Activated CD8-positive, alpha-beta memory T cell treated with anti-CD3 and anti-CD28 coated beads for 36 hours (primary cell): ENCODE measurements at regions not wholly inside any gene's neighbourhood (a gene's known extent, or its start where the extent isn't known, plus 50 kb on each side); places are given as distances from the start of the nearest gene placed in this dataset.

Experiments
- CTCF ChIA-PET: fragments of 350-600 bp; sonication (Branson Sonifier 250); formaldehyde crosslinking; loops from one replicate; lab custom pipeline; 2021; ENCODE audit warnings: antibody characterized with exemption; lab: Charles Lee
- POLR2A ChIA-PET: fragments of 350-600 bp; sonication (Branson Sonifier 250); formaldehyde crosslinking; loops from one replicate; lab custom pipeline; 2021; ENCODE audit warnings: antibody characterized with exemption; lab: Charles Lee

- ChIA-PET CTCF (no interaction called here), POLR2A (no interaction called here)
These were observed 52.5 kb upstream of the RPL34 start for GRCh38 chr4:108567831-108568230.

GRCh38 chr4:108561116-108561515, 59.3 kb upstream of the RPL34 start:
- ChIA-PET POLR2A (no interaction called here), CTCF (no interaction called here)

GRCh38 chr4:108560616-108561015, 59.8 kb upstream of the RPL34 start:
- CTCF ChIA-PET: no interaction called here
- POLR2A ChIA-PET: no interaction called here

DNA sequence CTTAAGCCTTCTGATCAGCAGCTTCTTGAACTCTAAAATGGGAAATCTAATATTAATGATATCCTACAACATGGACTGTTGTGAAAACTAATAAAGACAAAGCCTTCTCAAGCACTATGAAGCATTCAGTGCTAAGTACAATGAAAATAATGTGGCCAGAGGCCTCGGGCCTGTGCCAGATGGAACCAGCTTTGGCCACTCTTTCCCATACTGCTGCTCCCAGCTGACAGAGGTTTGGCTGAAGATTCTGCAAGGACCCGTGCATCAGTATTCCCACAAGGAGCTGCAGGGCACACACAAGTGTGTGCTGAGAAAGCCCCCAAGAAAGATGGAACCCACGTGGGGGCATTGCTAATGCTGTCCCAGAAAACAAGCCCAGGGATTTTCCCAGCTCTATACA, 60.5 kb upstream of the RPL34 start:
- POLR2A ChIA-PET: interaction anchor here (0.6 kb wide), 1 partner anchor 60 kb away, joined by 4 read pairs; no protein-coding TSS in a partner anchor
- CTCF ChIA-PET: no interaction called here

DNA sequence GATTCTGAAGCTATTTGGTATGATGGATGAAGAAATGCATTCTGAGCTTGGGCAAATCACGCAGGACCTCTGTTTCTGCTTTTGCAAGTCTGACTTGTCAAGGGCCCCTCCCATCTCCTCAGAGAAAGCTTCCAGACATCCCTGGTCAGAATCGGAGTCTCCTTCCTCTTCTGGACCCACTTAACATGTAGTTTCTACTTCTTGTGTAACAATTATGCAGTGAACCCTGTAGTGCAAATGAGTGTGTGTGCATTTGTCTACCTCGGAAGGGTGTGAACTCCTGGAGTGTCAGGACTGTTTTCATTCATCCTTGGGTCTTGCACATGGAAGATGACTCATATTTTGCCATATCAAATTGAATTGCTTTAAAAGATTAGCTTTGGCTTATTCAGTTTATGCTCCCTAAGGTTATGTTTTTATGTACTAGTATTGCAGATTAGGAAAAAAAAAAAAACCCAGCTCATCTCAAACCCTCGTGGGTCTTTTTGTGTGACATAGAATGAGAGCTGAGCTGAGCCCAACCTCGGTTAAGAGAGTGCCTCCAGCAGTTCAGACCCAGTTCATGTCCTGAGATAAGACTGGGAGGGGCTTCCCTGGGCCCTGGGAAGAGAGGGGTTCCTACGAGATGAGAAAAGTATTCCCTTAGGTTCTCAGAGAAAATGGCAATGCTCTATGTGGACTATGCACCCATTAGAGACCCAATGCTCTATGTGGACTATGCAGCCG, 61.1 kb upstream of the RPL34 start:
- POLR2A ChIA-PET: interaction anchor here (0.6 kb wide), 1 partner anchor 61 kb away, joined by 4 read pairs; no protein-coding TSS in a partner anchor
- CTCF ChIA-PET: interaction anchor here (0.7 kb wide), 1 partner anchor 1025 kb away, joined by 3 read pairs; no protein-coding TSS in a partner anchor

- CTCF ChIA-PET: no interaction called here
These were observed 63.7 kb upstream of the RPL34 start for GRCh38 chr4:108556588-108557200.

DNA sequence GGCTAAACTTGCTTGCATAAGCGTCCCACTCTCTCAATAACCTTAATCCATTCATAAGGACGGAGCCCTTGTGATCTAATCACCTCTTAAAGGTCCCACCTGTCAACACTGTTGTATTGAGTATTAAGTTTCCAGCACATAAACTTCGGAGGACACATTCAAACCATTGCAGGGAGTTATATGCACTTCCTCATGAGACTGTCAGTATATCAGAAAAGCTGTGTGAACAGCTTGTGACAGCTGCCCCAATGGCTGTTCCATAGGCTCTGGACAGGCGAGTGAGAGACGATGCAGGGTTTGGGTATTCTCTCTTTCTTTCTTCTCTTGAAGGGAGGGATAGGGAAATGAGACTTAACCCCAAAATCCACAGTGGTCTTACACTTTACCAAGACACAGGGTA, 64.2 kb upstream of the RPL34 start:
- CTCF ChIA-PET: no interaction called here
- POLR2A ChIA-PET: no interaction called here

More at GRCh38 chr4:108556588-108557200, 63.7 kb upstream of the RPL34 start:
- POLR2A ChIA-PET: no interaction called here

DNA sequence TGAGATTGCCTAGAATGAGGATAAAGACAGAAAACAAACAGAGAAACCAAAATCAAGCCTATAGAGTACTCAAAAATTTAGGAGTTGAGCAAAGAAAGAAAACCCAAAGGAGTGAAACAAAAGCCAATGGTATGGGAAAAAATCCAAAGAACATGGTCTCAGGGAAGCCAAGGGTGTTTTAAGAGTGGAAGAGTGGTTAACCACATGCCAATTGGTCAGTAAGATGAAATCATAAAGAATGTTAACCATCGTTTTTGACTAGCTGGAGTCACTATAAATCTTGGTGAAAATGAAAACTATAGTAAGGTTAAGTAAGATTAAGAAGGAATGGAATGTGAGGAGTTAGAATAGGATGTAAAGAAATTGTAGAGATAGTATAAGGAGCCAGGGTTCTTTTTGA, 64.7 kb upstream of the RPL34 start:
- ChIA-PET POLR2A (no interaction called here), CTCF (no interaction called here)

- ChIA-PET CTCF (no interaction called here), POLR2A (no interaction called here)
These were observed 72.7 kb upstream of the RPL34 start for GRCh38 chr4:108547682-108548081.

DNA sequence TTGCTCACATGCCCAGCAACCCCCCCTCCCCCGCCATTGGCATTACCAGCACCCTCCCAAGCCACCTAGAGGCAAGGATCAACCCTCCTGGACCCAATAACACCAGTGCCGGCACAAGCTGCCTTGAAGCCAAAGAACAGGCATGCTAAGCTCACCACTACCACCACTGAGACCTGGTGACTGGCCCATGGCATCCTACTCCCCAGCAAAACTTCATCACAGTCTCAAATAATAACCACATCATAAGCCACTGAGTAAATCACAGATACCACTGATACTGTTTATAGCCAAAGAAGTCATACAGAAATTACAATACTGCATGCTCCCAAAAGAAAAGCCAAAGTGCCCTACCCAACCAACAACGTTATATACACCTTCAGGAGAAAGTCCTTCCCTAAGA, 73.6 kb upstream of the RPL34 start:
- POLR2A ChIA-PET: interaction anchor here (0.6 kb wide), 1 partner anchor 94 kb away, joined by 4 read pairs; no protein-coding TSS in a partner anchor
- CTCF ChIA-PET: no interaction called here

GRCh38 chr4:108544481-108544880, 75.9 kb upstream of the RPL34 start:
- ChIA-PET POLR2A (interaction anchor here (0.7 kb wide), 1 partner anchor 215 kb away, joined by 3 read pairs; no protein-coding TSS in a partner anchor), CTCF (no interaction called here)

- ChIA-PET CTCF (no interaction called here), POLR2A (interaction anchor here (0.7 kb wide), 1 partner anchor 216 kb away, joined by 3 read pairs; no protein-coding TSS in a partner anchor)
These were observed 76.9 kb upstream of the RPL34 start for GRCh38 chr4:108543359-108543968.

GRCh38 chr4:108540536-108540935, 79.8 kb upstream of the RPL34 start:
- CTCF ChIA-PET: interaction anchor here (0.7 kb wide), 1 partner anchor 26 kb away, joined by 3 read pairs; no protein-coding TSS in a partner anchor
- POLR2A ChIA-PET: no interaction called here

- POLR2A ChIA-PET: no interaction called here
- CTCF ChIA-PET: no interaction called here
These were observed 83.8 kb upstream of the RPL34 start for GRCh38 chr4:108536577-108536976.

- CTCF ChIA-PET: interaction anchor here (1.4 kb wide), 1 partner anchor 37 kb away, joined by 3 read pairs; no protein-coding TSS in a partner anchor
- POLR2A ChIA-PET: no interaction called here
These were observed 84.6 kb upstream of the RPL34 start for GRCh38 chr4:108535757-108536156.

GRCh38 chr4:108533876-108534275, 86.5 kb upstream of the RPL34 start:
- ChIA-PET POLR2A (no interaction called here), CTCF (no interaction called here)

DNA sequence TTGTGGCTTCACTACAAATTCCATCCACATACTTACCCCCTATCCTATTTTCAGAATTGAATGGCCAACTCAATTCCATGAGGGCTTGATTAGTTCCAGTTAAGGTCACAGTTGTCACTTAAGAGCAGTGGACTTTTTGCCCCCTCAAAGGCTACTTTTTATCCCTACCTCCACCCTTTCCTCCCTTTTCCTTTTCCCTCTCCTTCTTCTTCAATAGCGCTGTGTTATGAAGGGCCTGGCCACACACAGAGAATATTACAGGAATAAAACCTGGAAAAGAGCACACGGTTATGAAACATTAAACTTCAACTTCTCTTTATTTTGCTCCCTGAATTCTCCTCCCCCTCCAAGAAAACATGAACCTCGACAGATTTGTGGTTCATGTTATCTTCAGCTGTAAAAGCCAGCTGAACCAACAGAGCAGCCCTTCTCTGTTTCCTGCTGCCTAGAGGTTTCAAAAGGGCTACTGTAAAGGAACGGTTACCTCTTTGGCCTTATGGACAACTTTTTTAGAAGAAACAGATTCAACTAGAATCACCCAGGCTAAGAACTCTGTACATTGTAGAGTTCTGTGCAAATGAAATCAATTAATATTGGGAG, 87.0 kb upstream of the RPL34 start:
- CTCF ChIA-PET: no interaction called here

DNA sequence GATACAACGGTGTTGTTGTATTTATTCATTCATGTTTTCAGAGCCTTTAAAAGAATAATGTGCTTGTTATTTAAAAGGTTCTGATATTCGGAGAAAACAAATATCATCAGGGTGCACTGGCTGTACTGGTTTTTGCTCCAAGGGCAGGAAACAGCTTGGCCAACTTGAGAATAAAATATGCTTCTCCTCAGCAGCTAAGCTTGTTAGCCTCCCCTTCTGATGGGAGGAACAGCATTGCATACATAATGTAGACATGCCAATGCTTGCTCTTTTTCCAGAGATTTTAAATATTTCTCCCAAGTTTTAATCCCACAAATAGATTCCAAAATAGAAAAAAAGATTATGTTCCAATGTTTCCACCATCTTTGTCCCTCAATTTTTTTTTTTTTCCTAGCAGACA, 87.6 kb upstream of the RPL34 start:
- POLR2A ChIA-PET: no interaction called here
- CTCF ChIA-PET: no interaction called here

More for the DNA sequence above, 87.0 kb upstream of the RPL34 start:
- POLR2A ChIA-PET: no interaction called here

GRCh38 chr4:108532187-108532586, 88.2 kb upstream of the RPL34 start:
- CTCF ChIA-PET: no interaction called here
- POLR2A ChIA-PET: no interaction called here

DNA sequence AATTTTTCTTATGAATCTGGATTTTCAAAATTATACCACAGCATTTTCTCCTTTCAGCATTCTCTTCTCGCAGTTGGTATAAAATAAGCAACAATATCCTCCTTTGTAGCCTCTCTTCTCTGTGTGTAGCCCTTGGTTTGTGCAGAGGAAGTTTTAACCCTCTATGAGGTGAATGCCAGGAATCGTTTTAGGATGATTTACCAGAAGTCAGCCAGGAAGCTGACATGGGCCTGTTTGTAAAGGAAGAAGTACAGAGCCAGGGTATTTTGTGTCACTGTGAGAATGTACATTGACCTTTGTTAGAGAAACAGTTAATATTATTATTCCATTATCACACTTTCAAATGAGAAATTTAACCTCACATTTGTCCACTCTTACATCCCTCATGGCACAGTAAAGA, 88.9 kb upstream of the RPL34 start:
- ChIA-PET CTCF (no interaction called here), POLR2A (no interaction called here)
